ENCODE measurements at regions not wholly inside any gene's neighbourhood (a gene's known extent, or its start where the extent isn't known, plus 50 kb on each side); places are given as distances from the start of the nearest gene placed in this dataset.

DNA sequence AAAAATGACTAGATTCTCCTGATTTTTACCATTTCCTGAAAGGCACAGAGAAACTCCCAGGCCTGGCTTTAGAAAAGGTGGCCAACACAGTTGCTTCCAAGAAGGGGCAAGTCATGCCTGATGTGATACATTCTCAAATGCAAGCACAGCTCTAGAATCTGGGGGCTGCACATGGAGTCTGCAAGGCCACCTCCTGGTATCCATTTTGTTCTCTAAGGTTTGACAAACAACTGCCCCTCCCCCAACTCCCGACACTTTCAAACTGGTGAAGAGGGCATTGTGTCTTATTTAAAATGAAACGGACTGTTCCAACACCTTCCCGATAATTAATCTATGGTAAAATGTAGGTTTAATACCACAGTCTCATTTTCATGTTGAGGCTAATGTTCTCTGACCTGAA lies 220.2 kb upstream of the CEP162 start:
- ChIA-PET POLR2A (no interaction called here), CTCF (no interaction called here)
- no peak overlapping the region for H3K4me3 ChIP-seq (ENCODE audit: low read depth, low read length)
- no TSS peak for BruUV-seq (replicated peaks)
- Mint-ChIP-seq H3K27me3 (ENCODE audit: insufficient read depth, unreplicated experiment) (no peaks in the 10 kb centered on the region), H3K4me1 (ENCODE audit: low read depth, unreplicated experiment) (no peaks in the 10 kb centered on the region), H3K4me3 (ENCODE audit: unreplicated experiment) (no peak overlapping the region), H3K36me3 (ENCODE audit: insufficient read depth, unreplicated experiment) (no peaks in the 10 kb centered on the region), H3K9me3 (ENCODE audit: unreplicated experiment) (no peaks in the 10 kb centered on the region), H3K27ac (ENCODE audit: unreplicated experiment) (no peak overlapping the region)
- intact Hi-C loops (cut with micrococcal nuclease; ENCODE audit: unreplicated experiment) = no loop called here
- H3K36me3 ChIP-seq (ENCODE audit: control insufficient read depth, insufficient read depth, low read length) = no peaks in the 10 kb centered on the region
- H3K4me1 ChIP-seq = no peaks in the 10 kb centered on the region
- DNase-seq = no peak
- H3K27me3 ChIP-seq (replicated peaks; ENCODE audit: control insufficient read depth, insufficient read depth, low read length) = no peaks in the 10 kb centered on the region
- no peaks in the 10 kb centered on the region for H3K9me3 ChIP-seq
- TF ChIP-seq, protein P1, sequence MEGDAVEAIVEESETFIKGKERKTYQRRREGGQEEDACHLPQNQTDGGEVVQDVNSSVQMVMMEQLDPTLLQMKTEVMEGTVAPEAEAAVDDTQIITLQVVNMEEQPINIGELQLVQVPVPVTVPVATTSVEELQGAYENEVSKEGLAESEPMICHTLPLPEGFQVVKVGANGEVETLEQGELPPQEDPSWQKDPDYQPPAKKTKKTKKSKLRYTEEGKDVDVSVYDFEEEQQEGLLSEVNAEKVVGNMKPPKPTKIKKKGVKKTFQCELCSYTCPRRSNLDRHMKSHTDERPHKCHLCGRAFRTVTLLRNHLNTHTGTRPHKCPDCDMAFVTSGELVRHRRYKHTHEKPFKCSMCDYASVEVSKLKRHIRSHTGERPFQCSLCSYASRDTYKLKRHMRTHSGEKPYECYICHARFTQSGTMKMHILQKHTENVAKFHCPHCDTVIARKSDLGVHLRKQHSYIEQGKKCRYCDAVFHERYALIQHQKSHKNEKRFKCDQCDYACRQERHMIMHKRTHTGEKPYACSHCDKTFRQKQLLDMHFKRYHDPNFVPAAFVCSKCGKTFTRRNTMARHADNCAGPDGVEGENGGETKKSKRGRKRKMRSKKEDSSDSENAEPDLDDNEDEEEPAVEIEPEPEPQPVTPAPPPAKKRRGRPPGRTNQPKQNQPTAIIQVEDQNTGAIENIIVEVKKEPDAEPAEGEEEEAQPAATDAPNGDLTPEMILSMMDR (IDR thresholded peaks at IDR 0.05; ENCODE audit: insufficient read depth in 1 of 2, low read depth in 1 of 2, low read length in 1 of 2, severe bottlenecking in 1 of 2, unreplicated experiment in 1 of 2) = no peak

DNA sequence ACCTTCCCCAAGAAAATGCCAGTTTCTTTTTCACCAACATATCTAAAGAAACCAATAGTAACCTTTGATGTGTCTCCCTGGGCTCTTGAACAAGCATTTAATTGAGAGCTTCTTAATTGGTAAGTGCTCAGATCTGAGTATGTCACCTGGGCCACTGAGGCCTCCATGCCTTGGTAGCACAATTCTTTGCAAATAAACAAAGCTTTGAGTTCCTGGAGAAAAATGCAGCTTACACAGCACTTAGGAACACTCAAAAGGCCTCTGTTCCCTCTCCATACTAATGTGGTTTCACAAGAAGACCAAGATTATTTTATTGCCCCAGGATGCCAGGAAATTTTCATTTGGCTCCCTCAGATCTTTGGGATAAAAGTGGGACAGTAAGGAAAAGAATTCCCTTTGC lies 217.6 kb upstream of the CEP162 start:
- no peaks in the 10 kb centered on the region for H3K36me3 Mint-ChIP-seq (ENCODE audit: insufficient read depth, unreplicated experiment)
- H3K4me1 ChIP-seq = no peaks in the 10 kb centered on the region
- no peaks in the 10 kb centered on the region for H3K9me3 ChIP-seq
- H3K4me3 ChIP-seq (ENCODE audit: low read depth, low read length) = no peak overlapping the region
- H3K27me3 ChIP-seq (replicated peaks; ENCODE audit: control insufficient read depth, insufficient read depth, low read length) = no peaks in the 10 kb centered on the region
- DNase-seq = no peak
- H3K9me3 Mint-ChIP-seq (ENCODE audit: unreplicated experiment) = no peaks in the 10 kb centered on the region
- no peak overlapping the region for H3K4me3 Mint-ChIP-seq (ENCODE audit: unreplicated experiment)
- no peaks in the 10 kb centered on the region for H3K27me3 Mint-ChIP-seq (ENCODE audit: insufficient read depth, unreplicated experiment)
- POLR2A ChIA-PET = no interaction called here
- H3K4me1 Mint-ChIP-seq (ENCODE audit: low read depth, unreplicated experiment) = no peaks in the 10 kb centered on the region
- CTCF ChIA-PET = interaction anchor here (0.6 kb wide), 1 partner anchor 293 kb away, joined by 3 read pairs; no protein-coding TSS in a partner anchor
- TF ChIP-seq, protein P1 (IDR thresholded peaks at IDR 0.05; ENCODE audit: insufficient read depth in 1 of 2, low read depth in 1 of 2, low read length in 1 of 2, severe bottlenecking in 1 of 2, unreplicated experiment in 1 of 2) = no peak
- H3K36me3 ChIP-seq (ENCODE audit: control insufficient read depth, insufficient read depth, low read length) = no peaks in the 10 kb centered on the region
- BruUV-seq (replicated peaks) = no TSS peak
- H3K27ac Mint-ChIP-seq (ENCODE audit: unreplicated experiment) = no peak overlapping the region
- intact Hi-C loops (cut with micrococcal nuclease; ENCODE audit: unreplicated experiment) = no loop called here

DNA sequence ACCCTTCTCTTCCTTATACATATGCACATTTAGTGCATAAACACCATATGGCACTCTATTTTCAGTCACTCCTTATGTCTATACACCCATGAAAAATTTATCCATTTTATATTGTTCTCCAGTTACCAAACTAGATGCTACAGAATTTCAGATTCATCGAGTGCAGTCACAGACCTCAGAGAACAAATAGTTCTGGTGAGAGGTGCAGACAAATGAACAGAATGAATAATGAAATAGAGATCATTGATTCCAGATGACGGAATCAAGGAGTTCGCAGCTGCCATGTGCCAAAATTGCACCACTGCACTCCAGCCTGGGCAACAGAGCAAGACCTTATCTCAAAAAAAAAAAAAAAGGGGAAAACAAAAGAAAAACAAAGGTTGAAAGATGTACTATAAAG lies 214.8 kb upstream of the CEP162 start:
- Histone ChIP-seq H3K9me3 (no peaks in the 10 kb centered on the region), H3K4me3 (ENCODE audit: low read depth, low read length) (no peak overlapping the region), H3K4me1 (no peaks in the 10 kb centered on the region), H3K36me3 (ENCODE audit: control insufficient read depth, insufficient read depth, low read length) (no peaks in the 10 kb centered on the region), H3K27me3 (replicated peaks; ENCODE audit: control insufficient read depth, insufficient read depth, low read length) (no peaks in the 10 kb centered on the region)
- H3K36me3 Mint-ChIP-seq (ENCODE audit: insufficient read depth, unreplicated experiment) = no peaks in the 10 kb centered on the region
- no peaks in the 10 kb centered on the region for H3K27me3 Mint-ChIP-seq (ENCODE audit: insufficient read depth, unreplicated experiment)
- TF ChIP-seq, protein P1 (IDR thresholded peaks at IDR 0.05; ENCODE audit: insufficient read depth in 1 of 2, low read depth in 1 of 2, low read length in 1 of 2, severe bottlenecking in 1 of 2, unreplicated experiment in 1 of 2) = no peak
- no peak overlapping the region for H3K4me3 Mint-ChIP-seq (ENCODE audit: unreplicated experiment)
- ChIA-PET CTCF (no interaction called here), POLR2A (no interaction called here)
- no peaks in the 10 kb centered on the region for H3K4me1 Mint-ChIP-seq (ENCODE audit: low read depth, unreplicated experiment)
- H3K9me3 Mint-ChIP-seq (ENCODE audit: unreplicated experiment) = no peaks in the 10 kb centered on the region
- no peak overlapping the region for H3K27ac Mint-ChIP-seq (ENCODE audit: unreplicated experiment)
- no peak for DNase-seq
- no TSS peak for BruUV-seq (replicated peaks)
- intact Hi-C loops (cut with micrococcal nuclease; ENCODE audit: unreplicated experiment) = no loop called here

All from Caco-2 (cell line).